Natural killer cell (primary cell): ENCODE measurements at regions not wholly inside any gene's neighbourhood (a gene's known extent, or its start where the extent isn't known, plus 50 kb on each side); places are given as distances from the start of the nearest gene placed in this dataset.

ENCODE experiments used
- ATAC-seq, 3 donors: fragments of 150-1000 bp in 2 of 3; fragments of 200-7000 bp in 1 of 3; cut with Tn5 transposase; 1 replicate in 1 of 3; 2 replicates in 2 of 3; pipeline ENCODE4 v1.10.0; 2021; ENCODE audit warnings: mild to moderate bottlenecking in 2 of 3, moderate library complexity in 2 of 3
- DNase-seq, 2 donors: peaks; one replicate each; pipeline versions ENCODE4 v3.0.0 to v3.0.0-alpha.2; 2013 to 2021; ENCODE audit warnings: mixed read lengths in 1 of 2
- H3K27ac ChIP-seq: one replicate; pipeline ENCODE4 v1.5.1; 2013; ENCODE audit warnings: mild to moderate bottlenecking, low read length
- H3K27me3 ChIP-seq: one replicate; pipeline ENCODE4 v1.6.1; 2013; ENCODE audit warnings: low read length; ENCODE audit not compliant: control insufficient read depth, insufficient read depth
- H3K36me3 ChIP-seq: one replicate; pipeline ENCODE4 v1.6.1; 2013; ENCODE audit warnings: low read length; ENCODE audit not compliant: control insufficient read depth, insufficient read depth
- H3K4me1 ChIP-seq: one replicate; pipeline ENCODE4 v1.6.1; 2013; ENCODE audit warnings: low read length; ENCODE audit not compliant: control insufficient read depth, insufficient read depth
- H3K4me3 ChIP-seq: one replicate; pipeline ENCODE4 v1.5.1; 2013; ENCODE audit warnings: low read length
- H3K9me3 ChIP-seq: one replicate; pipeline ENCODE4 v1.6.1; 2013; ENCODE audit warnings: low read length; ENCODE audit not compliant: control insufficient read depth, insufficient read depth
- H3K27ac Mint-ChIP-seq, 2 donors: one replicate each; pipeline ENCODE4 v1.8.0; 2022; ENCODE audit warnings: mild to moderate bottlenecking in 2 of 2, mixed read lengths in 2 of 2, moderate library complexity in 1 of 2
- H3K27me3 Mint-ChIP-seq, 2 donors: one replicate each; pipeline ENCODE4 v1.8.0; 2022; ENCODE audit warnings: low read depth in 2 of 2, mixed read lengths in 2 of 2
- H3K36me3 Mint-ChIP-seq: one replicate; pipeline ENCODE4 v1.8.0; 2022; ENCODE audit warnings: mixed read lengths
- H3K4me1 Mint-ChIP-seq, 2 donors: one replicate each; pipeline ENCODE4 v1.8.0; 2022; ENCODE audit warnings: mixed read lengths in 2 of 2
- H3K4me3 Mint-ChIP-seq: one replicate; pipeline ENCODE4 v1.8.0; 2022; ENCODE audit warnings: mild to moderate bottlenecking, moderate library complexity, mixed read lengths
- H3K9me3 Mint-ChIP-seq, 2 donors: one replicate each; pipeline ENCODE4 v1.8.0; 2022; ENCODE audit warnings: mixed read lengths in 2 of 2
- CTCF ChIP-seq: fragments of 200-600 bp; IDR thresholded peaks from one replicate; pipeline ENCODE4 v1.8.0; 2022; ENCODE audit warnings: antibody characterized with exemption
- WGBS: methylation state at CpG from one replicate; pipeline ENCODE4 v1.1.7; 2013; ENCODE audit warnings: missing lambda C conversion rate; ENCODE audit not compliant: insufficient coverage; 5-methylcytosine and 5-hydroxymethylcytosine counted together
- intact Hi-C: fragments of 100-400 bp; cut with micrococcal nuclease; formaldehyde crosslinking; loops from one replicate; pipeline ENCODE4 v1.14.2; 2022

DNA sequence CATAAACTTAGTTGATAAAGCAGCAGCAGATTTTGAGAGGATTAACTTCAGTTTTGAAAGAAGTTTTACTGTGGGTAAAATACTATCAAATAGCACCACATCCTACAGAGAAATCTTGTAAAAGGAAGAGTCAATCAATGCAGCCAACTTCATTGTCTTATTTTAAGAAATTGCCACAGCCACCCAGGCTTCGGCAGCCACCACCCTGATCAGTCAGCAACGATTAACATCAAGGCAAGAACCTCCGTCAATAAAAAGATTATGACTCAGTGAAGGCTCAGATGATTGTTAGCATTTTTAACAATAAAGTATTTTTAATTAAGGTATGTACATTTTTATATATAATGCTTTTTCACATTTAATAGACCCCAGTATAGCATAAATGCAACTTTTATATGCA lies 122.3 kb upstream of the NR4A3 start:
- WGBS, result 94% methylated on average over 2 of the region's 3 CpGs
- Mint-ChIP-seq H3K27me3 (peaks cover 0 to 25% of the 10 kb centered on the region in 2 donors), H3K36me3 (no peaks in the 10 kb centered on the region), H3K9me3 (no peaks in the 10 kb centered on the region), H3K27ac (no peak overlapping the region), H3K4me1 (no peaks in the 10 kb centered on the region), H3K4me3 (no peak overlapping the region)
- TF ChIP-seq CTCF, result no peak
- intact Hi-C loops, result no loop called here
- Histone ChIP-seq H3K36me3 (no peaks in the 10 kb centered on the region), H3K9me3 (no peaks in the 10 kb centered on the region), H3K27ac (no peak overlapping the region), H3K4me1 (no peaks in the 10 kb centered on the region), H3K27me3 (no peaks in the 10 kb centered on the region), H3K4me3 (no peak overlapping the region)
- ATAC-seq, result no peak
- no peak for DNase-seq

- H3K36me3 Mint-ChIP-seq, result no peaks in the 10 kb centered on the region
- peaks cover 2% of the 10 kb centered on the region in 2 donors for H3K27me3 Mint-ChIP-seq
- no peak overlapping the region for H3K4me3 Mint-ChIP-seq
- Histone ChIP-seq H3K4me3 (no peak overlapping the region), H3K27me3 (no peaks in the 10 kb centered on the region), H3K27ac (no peak overlapping the region), H3K36me3 (no peaks in the 10 kb centered on the region), H3K9me3 (no peaks in the 10 kb centered on the region), H3K4me1 (no peaks in the 10 kb centered on the region)
- TF ChIP-seq CTCF, result no peak
- no peaks in the 10 kb centered on the region for H3K9me3 Mint-ChIP-seq
- H3K27ac Mint-ChIP-seq, result no peak overlapping the region
- no peak for DNase-seq
- H3K4me1 Mint-ChIP-seq, result no peaks in the 10 kb centered on the region
- no peak for ATAC-seq
- intact Hi-C loops, result no loop called here
These were observed 109.5 kb upstream of the NR4A3 start for GRCh38 chr9:99712214-99712613.

GRCh38 chr9:99713838-99714306 lies 107.8 kb upstream of the NR4A3 start:
- Mint-ChIP-seq H3K4me3 (no peak overlapping the region), H3K9me3 (no peaks in the 10 kb centered on the region), H3K27ac (no peak overlapping the region), H3K36me3 (no peaks in the 10 kb centered on the region), H3K27me3 (peaks cover 0 to 2% of the 10 kb centered on the region in 2 donors), H3K4me1 (no peaks in the 10 kb centered on the region)
- no peak overlapping the region for H3K27ac ChIP-seq
- no peaks in the 10 kb centered on the region for H3K4me1 ChIP-seq
- no peak for TF ChIP-seq CTCF
- H3K36me3 ChIP-seq, result no peaks in the 10 kb centered on the region
- no peaks in the 10 kb centered on the region for H3K9me3 ChIP-seq
- no peak for DNase-seq
- no peak for ATAC-seq
- H3K4me3 ChIP-seq, result no peak overlapping the region
- intact Hi-C loops, result no loop called here
- H3K27me3 ChIP-seq, result no peaks in the 10 kb centered on the region
- WGBS, result 100% methylated on average over 2 of the region's 3 CpGs

GRCh38 chr9:99718631-99719030 lies 103.1 kb upstream of the NR4A3 start:
- Mint-ChIP-seq H3K27me3 (peaks cover 0 to 2% of the 10 kb centered on the region in 2 donors), H3K27ac (no peak overlapping the region), H3K9me3 (no peaks in the 10 kb centered on the region), H3K4me1 (peaks cover 37% of the 10 kb centered on the region in 2 donors), H3K4me3 (no peak overlapping the region), H3K36me3 (no peaks in the 10 kb centered on the region)
- Histone ChIP-seq H3K27ac (no peak overlapping the region), H3K9me3 (no peaks in the 10 kb centered on the region), H3K36me3 (no peaks in the 10 kb centered on the region), H3K4me1 (peaks cover 9% of the 10 kb centered on the region), H3K27me3 (no peaks in the 10 kb centered on the region), H3K4me3 (no peak overlapping the region)
- intact Hi-C loops, result no loop called here
- ATAC-seq (no peak), DNase-seq (no peak)
- TF ChIP-seq CTCF, result no peak
